NB4 (cell line): ENCODE measurements at regions not wholly inside any gene's neighbourhood (a gene's known extent, or its start where the extent isn't known, plus 50 kb on each side); places are given as distances from the start of the nearest gene placed in this dataset.

Experiments used
- DNase-seq: peaks from one replicate; pipeline ENCODE4 v3.0.0; 2010; ENCODE audit warnings: low read depth
- H3K4me3 ChIP-seq: one replicate; pipeline ENCODE4 v1.5.1; 2011; ENCODE audit warnings: mild to moderate bottlenecking, low read depth, low read length, moderate library complexity
- CTCF ChIP-seq: IDR thresholded peaks from one replicate; pipeline ENCODE4 v1.5.1; 2012; ENCODE audit warnings: low read depth, low read length
- MAX ChIP-seq: IDR thresholded peaks from 2 replicates; pipeline ENCODE4 v1.6.1; 2011; ENCODE audit warnings: low read depth, low read length
- MYC ChIP-seq: IDR thresholded peaks from 2 replicates; pipeline ENCODE4 v1.6.1; 2011; ENCODE audit warnings: low read depth, low read length
- POLR2A ChIP-seq: IDR thresholded peaks from 2 replicates; pipeline ENCODE4 v1.6.1; 2011; ENCODE audit warnings: mild to moderate bottlenecking; ENCODE audit not compliant: insufficient read length; ENCODE audit errors: extremely low read depth

GRCh38 chr18:23369266-23369665, 83.8 kb upstream of the RIOK3 start:
- no peak overlapping the region for H3K4me3 ChIP-seq
- no peak for DNase-seq
- no peak for TF ChIP-seq CTCF
- TF ChIP-seq POLR2A, result no peak
- no peak for TF ChIP-seq MYC
- no peak for TF ChIP-seq MAX

- no peak for TF ChIP-seq MYC
- no peak for TF ChIP-seq CTCF
- no peak for TF ChIP-seq POLR2A
- no peak for TF ChIP-seq MAX
- no peak for DNase-seq
- no peak overlapping the region for H3K4me3 ChIP-seq
Observed at GRCh38 chr18:23373570-23373969, 79.5 kb upstream of the RIOK3 start.

GRCh38 chr18:23377669-23378301, 75.3 kb upstream of the RIOK3 start:
- no peak for TF ChIP-seq MAX
- no peak for TF ChIP-seq CTCF
- peak; percentile 20 for DNase-seq
- no peak overlapping the region for H3K4me3 ChIP-seq

- no peak overlapping the region for H3K4me3 ChIP-seq
- DNase-seq, result no peak
- TF ChIP-seq CTCF (no peak), MYC (no peak), MAX (no peak), POLR2A (no peak)
Observed at GRCh38 chr18:23378302-23378686, 74.8 kb upstream of the RIOK3 start.

- TF ChIP-seq MYC (no peak), MAX (no peak), POLR2A (no peak), CTCF (no peak)
- H3K4me3 ChIP-seq, result no peak overlapping the region
- DNase-seq, result no peak
Observed at GRCh38 chr18:23380001-23380550, 73.0 kb upstream of the RIOK3 start.

- TF ChIP-seq CTCF, result no peak
- no peak for TF ChIP-seq MAX
- TF ChIP-seq POLR2A, result no peak
- no peak for TF ChIP-seq MYC
- no peak for DNase-seq
- H3K4me3 ChIP-seq, result no peak overlapping the region
Observed at GRCh38 chr18:23380817-23381216, 72.3 kb upstream of the RIOK3 start.
